ENCODE measurements at regions not wholly inside any gene's neighbourhood (a gene's known extent, or its start where the extent isn't known, plus 50 kb on each side); places are given as distances from the start of the nearest gene placed in this dataset.

DNA sequence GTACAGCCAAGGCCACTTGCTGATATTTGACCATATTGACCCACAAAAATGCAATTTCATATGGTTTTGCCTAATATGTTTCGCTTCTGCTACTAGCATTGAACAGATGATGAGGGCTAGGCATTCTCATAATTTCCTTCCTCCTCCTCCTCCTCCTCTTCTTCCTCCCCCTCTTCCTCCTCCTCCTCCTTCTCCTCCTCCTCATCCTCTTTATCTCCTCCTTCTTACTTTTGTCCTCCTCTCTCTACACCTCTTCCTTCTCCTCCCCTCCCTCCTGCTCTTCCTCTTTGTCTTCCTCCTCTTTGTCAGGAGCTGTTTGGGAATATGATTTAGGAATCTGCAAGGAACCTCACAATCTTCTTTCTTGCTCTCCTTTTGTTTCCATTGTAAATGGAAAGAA lies 133.9 kb upstream of the CELF2 start:
- DNase-seq (ENCODE audit: low read depth): no peak
- no peak overlapping the region for H3K4me3 ChIP-seq (ENCODE audit: low read depth, low read length)
- TF ChIP-seq, protein P1, sequence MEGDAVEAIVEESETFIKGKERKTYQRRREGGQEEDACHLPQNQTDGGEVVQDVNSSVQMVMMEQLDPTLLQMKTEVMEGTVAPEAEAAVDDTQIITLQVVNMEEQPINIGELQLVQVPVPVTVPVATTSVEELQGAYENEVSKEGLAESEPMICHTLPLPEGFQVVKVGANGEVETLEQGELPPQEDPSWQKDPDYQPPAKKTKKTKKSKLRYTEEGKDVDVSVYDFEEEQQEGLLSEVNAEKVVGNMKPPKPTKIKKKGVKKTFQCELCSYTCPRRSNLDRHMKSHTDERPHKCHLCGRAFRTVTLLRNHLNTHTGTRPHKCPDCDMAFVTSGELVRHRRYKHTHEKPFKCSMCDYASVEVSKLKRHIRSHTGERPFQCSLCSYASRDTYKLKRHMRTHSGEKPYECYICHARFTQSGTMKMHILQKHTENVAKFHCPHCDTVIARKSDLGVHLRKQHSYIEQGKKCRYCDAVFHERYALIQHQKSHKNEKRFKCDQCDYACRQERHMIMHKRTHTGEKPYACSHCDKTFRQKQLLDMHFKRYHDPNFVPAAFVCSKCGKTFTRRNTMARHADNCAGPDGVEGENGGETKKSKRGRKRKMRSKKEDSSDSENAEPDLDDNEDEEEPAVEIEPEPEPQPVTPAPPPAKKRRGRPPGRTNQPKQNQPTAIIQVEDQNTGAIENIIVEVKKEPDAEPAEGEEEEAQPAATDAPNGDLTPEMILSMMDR (IDR thresholded peaks at IDR 0.05; ENCODE audit: low read depth, low read length, missing control alignments): no peak

DNA sequence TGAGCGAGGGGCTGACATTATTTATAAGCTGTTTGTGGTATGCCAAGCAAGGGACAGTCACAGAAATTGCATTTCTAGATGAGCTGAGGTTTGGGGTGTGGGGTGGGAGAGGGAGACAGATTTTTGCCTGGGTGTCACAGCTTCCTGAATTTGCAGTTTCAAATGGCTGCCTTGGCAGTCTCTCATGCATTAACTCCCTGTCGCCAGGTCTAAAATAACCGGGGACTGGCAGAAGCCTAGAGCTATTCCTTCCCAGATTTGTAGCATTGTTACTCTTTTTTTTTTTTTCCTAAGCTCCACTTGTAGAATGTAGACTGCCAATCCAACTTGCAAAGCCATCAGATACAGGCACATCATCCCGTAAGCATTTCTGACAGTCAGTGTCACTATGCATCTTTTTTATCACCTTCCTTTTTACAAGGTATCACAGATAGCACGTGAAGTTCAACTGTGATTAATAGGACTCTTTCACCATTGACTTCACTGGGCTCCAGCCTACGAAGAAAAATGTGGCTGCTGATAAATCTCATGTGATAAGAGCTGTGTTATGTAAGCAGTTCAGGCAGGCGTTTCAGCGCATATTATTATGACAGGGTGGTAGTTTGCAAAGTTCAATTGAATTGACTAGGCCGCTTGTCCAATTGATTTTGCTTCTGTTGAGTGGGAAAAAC lies 130.7 kb upstream of the CELF2 start:
- H3K4me3 ChIP-seq (ENCODE audit: low read depth, low read length): no peak overlapping the region
- TF ChIP-seq, protein P1 (IDR thresholded peaks at IDR 0.05; ENCODE audit: low read depth, low read length, missing control alignments): no peak
- DNase-seq (ENCODE audit: low read depth): no peak

DNA sequence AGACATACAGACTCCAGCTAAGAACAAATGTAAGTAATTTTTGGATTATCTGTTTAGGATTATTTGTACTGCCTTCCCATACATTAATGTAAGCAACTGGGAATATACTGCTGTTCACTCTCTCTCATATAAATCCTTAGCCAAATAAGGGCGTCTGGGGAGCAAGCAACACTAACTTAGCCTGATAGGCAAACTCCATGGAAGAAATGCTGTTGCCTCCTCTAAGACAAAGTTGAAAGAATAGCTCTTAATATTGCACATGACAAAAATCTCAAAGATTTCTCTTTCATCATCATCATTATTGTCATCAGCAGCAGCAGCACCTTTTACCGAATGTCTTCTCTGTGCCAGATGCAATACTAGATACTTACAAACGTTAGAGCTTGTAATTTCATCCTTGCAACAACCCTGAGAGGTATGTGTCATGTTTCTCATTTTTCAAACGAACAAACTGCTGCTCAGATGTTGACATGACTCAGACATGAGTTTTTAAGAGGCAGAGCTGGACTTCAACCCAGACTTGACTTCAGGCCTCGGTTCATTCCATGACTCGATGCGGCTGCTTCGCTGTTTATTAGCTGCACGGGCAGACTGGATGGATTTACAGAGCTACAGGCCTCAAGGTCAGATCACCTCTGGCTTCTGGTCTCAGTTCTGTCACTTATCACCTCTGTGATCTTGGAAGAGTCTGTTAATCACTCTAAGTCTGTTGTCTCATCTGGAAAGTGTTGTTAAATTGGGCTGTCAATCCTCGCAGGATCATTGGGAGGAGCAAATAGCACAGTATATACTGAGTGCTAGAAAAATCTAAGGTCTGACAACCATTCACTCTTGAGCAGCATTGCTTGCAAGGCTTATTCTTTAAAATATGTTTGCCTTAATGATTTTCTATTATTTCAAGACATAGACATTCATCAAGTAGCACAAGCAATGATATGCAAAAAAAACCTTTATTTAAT lies 126.3 kb upstream of the CELF2 start:
- DNase-seq (ENCODE audit: low read depth): no peak
- H3K4me3 ChIP-seq (ENCODE audit: low read depth, low read length): no peak overlapping the region
- TF ChIP-seq, protein P1 (IDR thresholded peaks at IDR 0.05; ENCODE audit: low read depth, low read length, missing control alignments): no peak

DNA sequence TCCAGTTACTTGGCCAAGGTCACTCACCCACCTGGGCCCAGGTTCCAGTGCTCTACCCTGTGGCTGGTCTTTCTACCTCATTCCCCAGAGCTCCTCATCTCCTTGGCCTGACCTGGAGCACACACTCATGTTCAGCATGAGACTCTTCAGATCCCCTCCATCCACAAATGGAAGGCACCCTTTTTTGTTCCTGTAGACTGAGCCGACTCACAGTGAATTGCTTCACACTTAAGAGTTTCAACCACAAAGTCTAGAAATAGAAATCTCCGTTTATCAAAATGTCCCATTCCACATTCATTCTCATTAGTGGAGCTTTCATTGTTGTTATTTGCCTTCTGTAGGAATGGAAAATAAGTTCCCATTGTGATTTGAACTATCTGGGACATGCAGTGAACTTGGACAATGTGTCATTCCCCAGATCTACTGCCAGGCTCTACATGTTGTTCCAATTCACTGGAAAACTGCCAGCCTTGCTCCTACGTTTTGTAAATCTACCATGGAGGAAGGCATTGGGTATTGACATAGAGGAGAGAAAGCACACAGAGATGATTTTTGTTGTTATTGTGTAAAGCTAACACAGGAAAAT lies 125.3 kb upstream of the CELF2 start:
- DNase-seq (ENCODE audit: low read depth): no peak
- no peak overlapping the region for H3K4me3 ChIP-seq (ENCODE audit: low read depth, low read length)
- TF ChIP-seq, protein P1 (IDR thresholded peaks at IDR 0.05; ENCODE audit: low read depth, low read length, missing control alignments): no peak

DNA sequence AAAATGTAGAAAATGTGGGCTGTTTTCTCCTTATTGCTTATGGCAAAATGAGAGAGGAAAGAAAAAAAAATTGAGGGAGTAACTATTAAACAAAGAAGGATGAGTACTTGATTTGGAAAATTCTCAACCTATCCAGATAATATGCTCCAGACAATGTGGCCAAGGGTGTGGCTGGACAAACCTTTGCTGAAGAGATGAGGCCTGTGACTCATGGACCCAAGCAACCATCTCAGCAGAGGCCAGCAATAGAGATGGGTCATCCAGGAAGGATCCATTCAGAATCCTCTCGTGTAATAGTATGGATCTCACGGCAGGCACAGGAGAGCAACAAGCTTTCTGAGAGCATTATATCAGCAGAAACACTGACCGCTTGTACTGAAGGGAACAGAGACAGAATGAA lies 120.3 kb upstream of the CELF2 start:
- TF ChIP-seq, protein P1 (IDR thresholded peaks at IDR 0.05; ENCODE audit: low read depth, low read length, missing control alignments): no peak
- no peak for DNase-seq (ENCODE audit: low read depth)
- H3K4me3 ChIP-seq (ENCODE audit: low read depth, low read length): no peak overlapping the region

DNA sequence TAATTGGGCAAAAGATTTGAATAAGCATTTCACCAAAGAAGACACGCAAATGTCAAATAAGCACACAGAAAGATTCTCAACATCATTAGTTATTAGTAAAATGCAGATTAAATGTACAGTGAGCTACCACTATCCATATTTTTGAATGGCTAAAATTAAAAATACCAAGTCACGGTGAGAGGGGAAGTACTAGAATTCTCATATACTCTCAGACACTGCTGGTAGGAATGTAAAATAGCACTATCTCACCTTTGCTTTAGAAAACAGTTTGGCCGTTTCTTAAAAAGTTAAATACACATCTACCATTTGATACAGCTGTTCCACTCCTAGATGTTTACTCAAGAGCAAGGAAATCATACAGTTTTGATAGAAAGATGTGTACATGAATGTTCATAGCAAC lies 115.8 kb upstream of the CELF2 start:
- TF ChIP-seq, protein P1 (IDR thresholded peaks at IDR 0.05; ENCODE audit: low read depth, low read length, missing control alignments): no peak
- H3K4me3 ChIP-seq (ENCODE audit: low read depth, low read length): no peak overlapping the region
- DNase-seq (ENCODE audit: low read depth): no peak
